ENCODE measurements at regions not wholly inside any gene's neighbourhood (a gene's known extent, or its start where the extent isn't known, plus 50 kb on each side); places are given as distances from the start of the nearest gene placed in this dataset.

DNA sequence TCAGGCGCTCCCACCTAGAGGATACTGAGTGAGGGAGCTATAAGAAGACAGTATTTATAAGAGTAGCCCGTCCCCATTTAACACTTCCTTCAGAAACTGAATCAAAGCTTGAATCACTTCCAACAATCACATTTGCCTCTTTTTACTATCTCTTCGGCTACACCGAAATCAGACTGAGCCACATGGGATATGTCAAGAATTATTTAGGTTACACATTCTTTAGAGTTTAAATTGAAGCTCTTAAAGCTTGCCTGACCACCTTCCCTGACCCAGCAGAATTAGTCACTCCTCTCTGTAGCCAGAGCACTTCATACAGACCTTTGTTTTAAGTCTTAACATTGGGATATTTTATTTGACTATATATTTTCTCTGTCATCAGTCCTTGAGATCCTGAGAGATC is 163.7 kb downstream of the MAFB start:
- no peaks in the 10 kb centered on the region for H3K27me3 ChIP-seq (ENCODE audit: control insufficient read depth, insufficient read depth, low read length)
- DNase-seq (ENCODE audit: low read depth): no peak
- TF ChIP-seq, protein P1, sequence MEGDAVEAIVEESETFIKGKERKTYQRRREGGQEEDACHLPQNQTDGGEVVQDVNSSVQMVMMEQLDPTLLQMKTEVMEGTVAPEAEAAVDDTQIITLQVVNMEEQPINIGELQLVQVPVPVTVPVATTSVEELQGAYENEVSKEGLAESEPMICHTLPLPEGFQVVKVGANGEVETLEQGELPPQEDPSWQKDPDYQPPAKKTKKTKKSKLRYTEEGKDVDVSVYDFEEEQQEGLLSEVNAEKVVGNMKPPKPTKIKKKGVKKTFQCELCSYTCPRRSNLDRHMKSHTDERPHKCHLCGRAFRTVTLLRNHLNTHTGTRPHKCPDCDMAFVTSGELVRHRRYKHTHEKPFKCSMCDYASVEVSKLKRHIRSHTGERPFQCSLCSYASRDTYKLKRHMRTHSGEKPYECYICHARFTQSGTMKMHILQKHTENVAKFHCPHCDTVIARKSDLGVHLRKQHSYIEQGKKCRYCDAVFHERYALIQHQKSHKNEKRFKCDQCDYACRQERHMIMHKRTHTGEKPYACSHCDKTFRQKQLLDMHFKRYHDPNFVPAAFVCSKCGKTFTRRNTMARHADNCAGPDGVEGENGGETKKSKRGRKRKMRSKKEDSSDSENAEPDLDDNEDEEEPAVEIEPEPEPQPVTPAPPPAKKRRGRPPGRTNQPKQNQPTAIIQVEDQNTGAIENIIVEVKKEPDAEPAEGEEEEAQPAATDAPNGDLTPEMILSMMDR (IDR thresholded peaks at IDR 0.05; ENCODE audit: insufficient read depth, low read length, poor library complexity, severe bottlenecking): no peak

DNA sequence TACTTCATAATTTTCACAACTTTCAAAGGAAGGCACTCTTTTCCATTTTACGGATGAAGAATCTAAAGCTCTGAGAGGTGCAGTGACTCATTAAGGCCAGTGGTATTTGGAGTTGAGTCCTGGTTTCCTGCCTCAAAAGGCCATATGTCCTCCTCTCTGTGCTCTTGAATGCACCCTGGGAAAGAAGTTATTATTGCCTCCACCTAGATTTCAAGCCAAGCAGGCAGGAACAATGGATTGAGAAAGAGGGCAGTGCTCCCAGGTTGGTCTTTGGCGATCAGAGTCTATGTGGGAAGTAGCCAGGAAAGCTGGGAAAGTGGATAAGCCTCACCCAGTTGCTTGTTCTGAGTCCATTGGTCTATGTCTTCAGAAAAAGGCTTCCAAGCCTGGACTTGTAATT is 165.0 kb downstream of the MAFB start:
- TF ChIP-seq, protein P1 (IDR thresholded peaks at IDR 0.05; ENCODE audit: insufficient read depth, low read length, poor library complexity, severe bottlenecking): no peak
- H3K36me3 ChIP-seq (ENCODE audit: control insufficient read depth, insufficient read depth, low read length): no peaks in the 10 kb centered on the region
- H3K27me3 ChIP-seq (ENCODE audit: control insufficient read depth, insufficient read depth, low read length): no peaks in the 10 kb centered on the region
- H3K4me3 ChIP-seq (ENCODE audit: low read depth, low read length): no peak overlapping the region
- no peak for DNase-seq (ENCODE audit: low read depth)

More for the DNA sequence above, 163.7 kb downstream of the MAFB start:
- Histone ChIP-seq H3K4me3 (ENCODE audit: low read depth, low read length) (no peak overlapping the region), H3K36me3 (ENCODE audit: control insufficient read depth, insufficient read depth, low read length) (no peaks in the 10 kb centered on the region)

DNA sequence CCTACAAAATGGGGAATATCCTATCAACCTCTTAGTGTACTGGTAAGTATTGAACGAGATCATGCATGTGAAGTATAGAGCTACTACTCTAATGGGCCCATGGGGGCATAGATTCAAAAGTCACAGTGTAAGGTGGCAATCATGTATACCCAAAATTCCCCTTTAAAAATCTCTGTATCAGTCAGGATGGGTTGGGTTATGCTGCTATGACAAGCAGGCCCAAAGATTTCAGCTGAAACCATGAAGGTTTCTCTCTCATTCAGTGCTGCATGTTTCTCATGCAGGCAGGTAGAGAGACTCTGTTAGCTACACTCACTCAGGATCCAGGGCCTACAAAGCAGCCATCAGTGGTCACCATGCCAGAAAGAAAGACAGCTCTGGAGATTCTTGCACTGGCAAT is 166.6 kb downstream of the MAFB start:
- Histone ChIP-seq H3K4me3 (ENCODE audit: low read depth, low read length) (no peak overlapping the region), H3K36me3 (ENCODE audit: control insufficient read depth, insufficient read depth, low read length) (no peaks in the 10 kb centered on the region), H3K27me3 (ENCODE audit: control insufficient read depth, insufficient read depth, low read length) (no peaks in the 10 kb centered on the region)
- TF ChIP-seq, protein P1 (IDR thresholded peaks at IDR 0.05; ENCODE audit: insufficient read depth, low read length, poor library complexity, severe bottlenecking): no peak
- DNase-seq (ENCODE audit: low read depth): no peak

DNA sequence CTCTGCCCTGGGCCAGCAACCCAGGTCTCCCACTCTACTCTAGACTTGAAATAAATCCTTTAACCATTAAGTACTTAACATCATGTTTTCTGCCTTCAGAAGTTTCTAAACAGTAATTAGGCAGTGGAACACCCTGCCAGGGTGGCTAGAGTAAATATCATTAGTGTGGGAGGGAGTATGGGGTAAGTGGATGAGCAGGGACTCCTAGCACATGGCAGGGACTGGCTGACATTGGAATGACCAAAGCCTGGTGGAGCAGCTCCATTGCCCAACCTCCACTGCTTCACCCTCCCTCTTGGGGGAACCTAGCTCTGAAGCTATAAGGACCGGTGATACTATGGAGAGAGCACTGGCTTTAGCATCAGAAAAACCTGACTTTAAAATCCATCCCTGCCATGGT is 167.1 kb downstream of the MAFB start:
- no peak overlapping the region for H3K4me3 ChIP-seq (ENCODE audit: low read depth, low read length)
- no peak for DNase-seq (ENCODE audit: low read depth)
- TF ChIP-seq, protein P1 (IDR thresholded peaks at IDR 0.05; ENCODE audit: insufficient read depth, low read length, poor library complexity, severe bottlenecking): no peak

DNA sequence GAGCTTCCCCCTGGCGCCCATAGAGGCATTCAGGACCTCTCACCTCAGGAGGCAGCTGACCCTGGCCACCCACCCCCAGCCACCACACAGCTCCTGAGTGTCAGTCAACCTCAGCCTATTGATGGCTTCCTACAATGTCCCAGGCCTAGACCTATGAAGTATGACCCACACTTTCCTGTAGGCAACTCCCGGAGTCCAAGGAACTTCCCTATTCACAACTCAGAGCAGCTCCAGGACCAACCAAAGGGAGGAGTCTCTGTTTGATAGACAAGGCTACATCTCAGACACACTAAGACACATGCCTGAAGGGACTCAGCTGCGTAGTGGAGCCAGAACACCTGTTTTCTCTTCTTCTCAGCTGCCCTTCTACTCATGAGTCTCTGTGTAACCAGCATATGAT is 169.1 kb downstream of the MAFB start:
- H3K36me3 ChIP-seq (ENCODE audit: control insufficient read depth, insufficient read depth, low read length): no peaks in the 10 kb centered on the region
- H3K27me3 ChIP-seq (ENCODE audit: control insufficient read depth, insufficient read depth, low read length): no peaks in the 10 kb centered on the region
- TF ChIP-seq, protein P1 (IDR thresholded peaks at IDR 0.05; ENCODE audit: insufficient read depth, low read length, poor library complexity, severe bottlenecking): no peak
- H3K4me3 ChIP-seq (ENCODE audit: low read depth, low read length): no peak overlapping the region
- DNase-seq (ENCODE audit: low read depth): no peak

More for the DNA sequence above, 167.1 kb downstream of the MAFB start:
- Histone ChIP-seq H3K36me3 (ENCODE audit: control insufficient read depth, insufficient read depth, low read length) (no peaks in the 10 kb centered on the region), H3K27me3 (ENCODE audit: control insufficient read depth, insufficient read depth, low read length) (no peaks in the 10 kb centered on the region)

DNA sequence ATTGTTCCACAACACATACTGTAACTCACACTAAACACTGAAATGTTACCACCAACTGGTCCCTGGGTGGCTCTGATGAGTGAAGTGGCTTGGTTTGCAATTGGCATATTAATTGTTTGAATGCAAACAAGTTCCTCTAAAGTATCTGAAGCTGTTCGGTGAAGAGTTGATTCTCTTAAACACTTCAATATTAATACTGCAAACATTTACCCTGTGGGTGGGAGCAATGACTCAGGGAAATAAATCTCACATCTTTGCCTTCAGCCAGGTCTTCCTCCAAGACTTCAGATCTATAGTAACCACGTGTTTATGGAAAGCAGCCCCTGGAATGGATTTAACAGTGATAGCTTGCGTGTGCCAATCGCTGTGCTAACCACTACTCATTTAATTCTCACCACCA is 176.0 kb downstream of the MAFB start:
- H3K4me3 ChIP-seq (ENCODE audit: low read depth, low read length): no peak overlapping the region
- no peak for DNase-seq (ENCODE audit: low read depth)
- TF ChIP-seq, protein P1 (IDR thresholded peaks at IDR 0.05; ENCODE audit: insufficient read depth, low read length, poor library complexity, severe bottlenecking): no peak
- H3K27me3 ChIP-seq (ENCODE audit: control insufficient read depth, insufficient read depth, low read length): no peaks in the 10 kb centered on the region
- H3K36me3 ChIP-seq (ENCODE audit: control insufficient read depth, insufficient read depth, low read length): no peaks in the 10 kb centered on the region

Measured in kidney epithelial cell (primary cell).